ENCODE measurements at regions not wholly inside any gene's neighbourhood (a gene's known extent, or its start where the extent isn't known, plus 50 kb on each side); places are given as distances from the start of the nearest gene placed in this dataset.
A peak's percentile ranks its signal among the peaks of the same experiment; 100 is the strongest.
"Not testable (repeated sequence)": the region's sequence is repeated elsewhere in the genome, so short reads cannot be mapped to it uniquely, and the experiment has no call there.

GRCh38 chr9:86639287-86639686 lies 285.1 kb upstream of the TUT7 start:
- H3K27ac Mint-ChIP-seq, result no peak overlapping the region
- H3K36me3 Mint-ChIP-seq (ENCODE audit: insufficient read depth in 2 of 2), result no peaks in the 10 kb centered on the region
- ATAC-seq (replicated peaks in 1 of 2), result no peak
- no peak overlapping the region for H3K4me3 Mint-ChIP-seq
- H3K27me3 Mint-ChIP-seq (ENCODE audit: low read depth), result peaks cover 24% of the 10 kb centered on the region
- no peak for DNase-seq
- no peaks in the 10 kb centered on the region for H3K4me1 Mint-ChIP-seq (ENCODE audit: low read depth)
- H3K9me3 Mint-ChIP-seq, result no peaks in the 10 kb centered on the region

DNA sequence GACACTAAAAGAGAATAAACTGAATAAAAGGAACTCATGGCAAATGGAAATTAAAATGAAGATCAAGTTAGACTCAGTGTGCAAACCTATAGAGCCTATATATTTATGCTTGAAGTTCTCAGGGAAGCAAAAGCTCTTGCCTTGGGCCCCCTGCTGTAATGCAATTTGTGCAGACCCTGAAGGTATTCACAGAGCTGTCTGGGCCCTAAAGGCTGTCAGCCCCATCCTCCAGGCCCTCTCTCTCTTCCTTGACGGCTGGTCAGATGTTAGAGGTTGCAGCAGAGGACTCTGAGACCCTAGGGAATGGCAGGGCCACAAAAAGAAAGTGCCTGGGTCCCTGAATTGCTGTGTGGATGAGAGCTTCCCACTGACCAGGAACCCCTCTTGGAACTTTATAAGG lies 283.9 kb upstream of the TUT7 start:
- ATAC-seq (replicated peaks in 1 of 2) (no peak), DNase-seq (no peak)
- Mint-ChIP-seq H3K9me3 (peaks cover 0 to 2% of the 10 kb centered on the region in 2 donors), H3K4me3 (no peak overlapping the region), H3K36me3 (ENCODE audit: insufficient read depth in 2 of 2) (no peaks in the 10 kb centered on the region), H3K27me3 (ENCODE audit: low read depth) (peaks cover 24% of the 10 kb centered on the region), H3K4me1 (ENCODE audit: low read depth) (no peaks in the 10 kb centered on the region), H3K27ac (no peak overlapping the region)

- DNase-seq (peak; percentile 13 to 34), ATAC-seq (replicated peaks in 1 of 2) (no peak)
- Mint-ChIP-seq H3K36me3 (ENCODE audit: insufficient read depth in 2 of 2) (no peaks in the 10 kb centered on the region), H3K4me1 (ENCODE audit: low read depth) (no peaks in the 10 kb centered on the region), H3K9me3 (peaks cover 0 to 2% of the 10 kb centered on the region in 2 donors), H3K4me3 (no peak overlapping the region), H3K27me3 (ENCODE audit: low read depth) (peaks cover 24% of the 10 kb centered on the region), H3K27ac (no peak overlapping the region)
These were observed 283.3 kb upstream of the TUT7 start for GRCh38 chr9:86637515-86637914.

GRCh38 chr9:86636519-86636918 lies 282.3 kb upstream of the TUT7 start:
- H3K4me1 Mint-ChIP-seq (ENCODE audit: low read depth), result no peaks in the 10 kb centered on the region
- H3K9me3 Mint-ChIP-seq, result peaks cover 0 to 2% of the 10 kb centered on the region in 2 donors
- DNase-seq (no peak), ATAC-seq (replicated peaks in 1 of 2) (no peak)
- peaks cover 24% of the 10 kb centered on the region for H3K27me3 Mint-ChIP-seq (ENCODE audit: low read depth)
- no peaks in the 10 kb centered on the region for H3K36me3 Mint-ChIP-seq (ENCODE audit: insufficient read depth in 2 of 2)
- no peak overlapping the region for H3K27ac Mint-ChIP-seq
- H3K4me3 Mint-ChIP-seq, result no peak overlapping the region

DNA sequence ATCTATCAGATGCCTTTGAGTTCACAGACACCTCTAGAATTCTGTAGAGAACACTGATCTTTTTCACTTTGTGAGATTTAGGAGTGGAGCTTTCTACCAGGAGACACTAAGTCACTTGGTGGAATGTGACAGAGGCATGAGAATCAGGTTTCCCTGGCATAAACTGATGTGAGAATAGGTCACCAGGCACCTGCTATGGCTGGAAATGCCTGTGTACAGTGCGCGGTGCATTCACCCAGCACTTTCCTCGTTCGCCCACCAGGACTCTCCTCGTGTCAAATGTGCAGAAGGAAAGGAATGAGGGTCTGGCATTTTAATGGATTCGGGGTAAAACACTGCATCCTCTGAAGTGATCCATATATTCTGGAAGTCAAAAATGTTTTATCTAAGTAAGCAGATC lies 281.8 kb upstream of the TUT7 start:
- Mint-ChIP-seq H3K27ac (no peak overlapping the region), H3K9me3 (peaks cover 0 to 2% of the 10 kb centered on the region in 2 donors), H3K4me3 (no peak overlapping the region), H3K27me3 (ENCODE audit: low read depth) (peaks cover 24% of the 10 kb centered on the region), H3K4me1 (ENCODE audit: low read depth) (no peaks in the 10 kb centered on the region), H3K36me3 (ENCODE audit: insufficient read depth in 2 of 2) (no peaks in the 10 kb centered on the region)
- ATAC-seq (replicated peaks in 1 of 2), result no peak
- no peak for DNase-seq

DNA sequence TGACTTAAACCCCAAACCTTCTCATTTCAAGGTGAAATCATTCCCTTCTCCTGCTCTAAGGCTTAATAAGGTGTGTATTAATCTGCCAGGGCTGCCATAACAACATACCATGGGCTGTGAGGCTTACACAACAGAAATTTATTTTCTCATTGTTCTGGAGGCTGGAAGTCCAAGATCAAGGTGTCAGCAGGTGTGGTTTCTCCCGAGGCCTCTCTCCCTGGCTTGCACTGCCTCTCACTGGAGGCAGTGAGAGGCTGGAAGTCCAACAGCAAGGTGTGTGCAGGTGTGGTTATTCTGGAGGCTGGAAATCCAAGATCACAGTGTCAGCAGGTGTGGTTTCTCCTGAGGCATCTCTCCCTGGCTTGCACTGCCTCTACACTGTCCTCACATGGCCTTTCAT lies 280.3 kb upstream of the TUT7 start:
- Mint-ChIP-seq H3K36me3 (ENCODE audit: insufficient read depth in 2 of 2) (no peaks in the 10 kb centered on the region), H3K9me3 (peaks cover 0 to 2% of the 10 kb centered on the region in 2 donors), H3K27ac (no peak overlapping the region), H3K27me3 (ENCODE audit: low read depth) (peaks cover 24% of the 10 kb centered on the region), H3K4me1 (ENCODE audit: low read depth) (no peaks in the 10 kb centered on the region), H3K4me3 (no peak overlapping the region)
- ATAC-seq (replicated peaks in 1 of 2) (no peak), DNase-seq (no peak)

- ATAC-seq (replicated peaks in 1 of 2), result no peak
- H3K27me3 Mint-ChIP-seq (ENCODE audit: low read depth), result peaks cover 24% of the 10 kb centered on the region
- no peak overlapping the region for H3K27ac Mint-ChIP-seq
- no peaks in the 10 kb centered on the region for H3K36me3 Mint-ChIP-seq (ENCODE audit: insufficient read depth in 2 of 2)
- DNase-seq, result no peak
- peaks cover 0 to 2% of the 10 kb centered on the region in 2 donors for H3K9me3 Mint-ChIP-seq
- H3K4me1 Mint-ChIP-seq (ENCODE audit: low read depth), result no peaks in the 10 kb centered on the region
- no peak overlapping the region for H3K4me3 Mint-ChIP-seq
These were observed 279.7 kb upstream of the TUT7 start for GRCh38 chr9:86633945-86634344.

DNA sequence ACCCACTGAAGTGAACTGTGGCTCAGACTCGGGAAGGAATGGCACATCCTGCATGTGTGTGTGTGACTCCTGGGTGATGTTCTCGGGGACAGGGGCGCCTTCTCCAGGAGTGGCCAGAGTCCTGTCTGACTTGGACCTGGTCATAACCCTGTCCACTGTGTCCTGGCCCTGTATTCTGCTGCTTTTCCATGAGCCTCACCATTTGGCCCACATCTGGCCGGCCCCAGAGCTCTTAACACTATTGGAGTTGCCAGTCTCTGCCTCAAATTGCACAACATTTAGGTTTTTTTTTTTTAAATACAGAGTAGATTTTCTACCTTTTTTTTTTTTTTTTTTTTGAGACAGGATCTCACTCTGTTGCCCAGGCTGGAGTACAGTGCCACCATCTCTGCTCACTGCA lies 278.3 kb upstream of the TUT7 start:
- no peak overlapping the region for H3K4me3 Mint-ChIP-seq

GRCh38 chr9:86629530-86629929 lies 275.3 kb upstream of the TUT7 start:
- ATAC-seq (replicated peaks in 1 of 2) (no peak), DNase-seq (no peak)
- H3K27me3 Mint-ChIP-seq (ENCODE audit: low read depth), result no peaks in the 10 kb centered on the region

More for the DNA sequence above, 278.3 kb upstream of the TUT7 start:
- DNase-seq (no peak), ATAC-seq (replicated peaks in 1 of 2) (no peak)
- Mint-ChIP-seq H3K36me3 (ENCODE audit: insufficient read depth in 2 of 2) (no peaks in the 10 kb centered on the region), H3K9me3 (peaks cover 0 to 2% of the 10 kb centered on the region in 2 donors), H3K27ac (no peak overlapping the region), H3K4me1 (ENCODE audit: low read depth) (no peaks in the 10 kb centered on the region), H3K27me3 (ENCODE audit: low read depth) (peaks cover 12% of the 10 kb centered on the region)

DNA sequence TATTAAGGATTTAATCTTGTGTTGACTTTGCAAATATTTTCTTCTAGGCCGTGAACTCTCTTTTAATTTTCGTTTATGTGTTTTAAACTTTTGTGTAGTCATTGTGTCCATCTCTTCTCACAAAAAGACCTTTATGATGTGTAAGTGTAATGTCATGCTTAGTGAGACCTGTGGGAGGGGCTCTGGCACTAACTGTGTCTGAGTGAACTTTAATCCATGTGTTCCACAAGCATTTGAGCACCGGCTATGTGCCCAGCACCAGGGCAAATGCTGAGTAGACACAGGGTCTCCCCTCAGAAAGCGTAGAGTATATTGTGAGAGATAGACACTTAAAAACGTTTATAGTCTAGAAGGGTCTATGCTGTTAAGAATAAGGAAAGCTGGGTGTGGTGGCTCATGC lies 272.6 kb upstream of the TUT7 start:
- no peak overlapping the region for H3K27ac Mint-ChIP-seq
- DNase-seq, result no peak
- H3K27me3 Mint-ChIP-seq (ENCODE audit: low read depth), result no peaks in the 10 kb centered on the region
- no peaks in the 10 kb centered on the region for H3K36me3 Mint-ChIP-seq (ENCODE audit: insufficient read depth in 2 of 2)
- no peak overlapping the region for H3K4me3 Mint-ChIP-seq
- no peaks in the 10 kb centered on the region for H3K4me1 Mint-ChIP-seq (ENCODE audit: low read depth)
- no peaks in the 10 kb centered on the region for H3K9me3 Mint-ChIP-seq
- no peak for ATAC-seq (replicated peaks in 1 of 2)

More at GRCh38 chr9:86629530-86629929, 275.3 kb upstream of the TUT7 start:
- Mint-ChIP-seq H3K4me3 (no peak overlapping the region), H3K27ac (no peak overlapping the region), H3K4me1 (ENCODE audit: low read depth) (no peaks in the 10 kb centered on the region), H3K9me3 (peaks cover 0 to 2% of the 10 kb centered on the region in 2 donors), H3K36me3 (ENCODE audit: insufficient read depth in 2 of 2) (no peaks in the 10 kb centered on the region)

GRCh38 chr9:86624630-86625029 lies 270.4 kb upstream of the TUT7 start:
- no peak overlapping the region for H3K27ac Mint-ChIP-seq
- H3K9me3 Mint-ChIP-seq, result no peaks in the 10 kb centered on the region
- ATAC-seq (replicated peaks in 1 of 2) (no peak), DNase-seq (no peak)
- no peaks in the 10 kb centered on the region for H3K27me3 Mint-ChIP-seq (ENCODE audit: low read depth)
- H3K36me3 Mint-ChIP-seq (ENCODE audit: insufficient read depth in 2 of 2), result no peaks in the 10 kb centered on the region
- H3K4me3 Mint-ChIP-seq, result no peak overlapping the region
- no peaks in the 10 kb centered on the region for H3K4me1 Mint-ChIP-seq (ENCODE audit: low read depth)

GRCh38 chr9:86614871-86615849 lies 260.9 kb upstream of the TUT7 start:
- Mint-ChIP-seq H3K4me1 (ENCODE audit: low read depth) (no peaks in the 10 kb centered on the region), H3K27me3 (ENCODE audit: low read depth) (peaks cover 8% of the 10 kb centered on the region), H3K9me3 (no peaks in the 10 kb centered on the region), H3K36me3 (ENCODE audit: insufficient read depth in 2 of 2) (no peaks in the 10 kb centered on the region), H3K27ac (no peak overlapping the region), H3K4me3 (no peak overlapping the region)
- ATAC-seq (replicated peaks in 1 of 2), result no peak
- DNase-seq, result peak; percentile 2 to 14

DNA sequence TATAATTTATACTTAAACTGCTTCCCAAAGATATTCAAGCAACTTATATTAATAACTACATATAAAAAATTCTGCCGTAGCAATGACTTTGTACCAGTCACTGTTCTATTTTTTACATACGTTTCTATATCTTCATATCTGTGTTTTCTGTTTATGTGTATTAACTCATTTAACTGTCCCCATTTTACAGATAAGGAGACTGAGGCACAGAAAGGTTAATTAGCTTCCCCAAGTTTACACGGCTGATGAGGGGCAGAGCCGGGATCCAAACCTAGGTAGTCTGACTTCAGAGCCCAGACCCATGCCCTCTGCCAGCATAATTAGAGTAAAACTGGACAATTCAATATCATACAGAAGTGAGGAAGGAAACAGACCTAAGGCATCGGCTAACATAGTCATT lies 259.7 kb upstream of the TUT7 start:
- no peak for DNase-seq
- H3K36me3 Mint-ChIP-seq (ENCODE audit: insufficient read depth in 2 of 2), result no peaks in the 10 kb centered on the region
- no peaks in the 10 kb centered on the region for H3K9me3 Mint-ChIP-seq
- H3K27me3 Mint-ChIP-seq (ENCODE audit: low read depth), result peaks cover 8% of the 10 kb centered on the region
- H3K4me1 Mint-ChIP-seq (ENCODE audit: low read depth), result no peaks in the 10 kb centered on the region
- no peak for ATAC-seq (replicated peaks in 1 of 2)
- no peak overlapping the region for H3K4me3 Mint-ChIP-seq
- no peak overlapping the region for H3K27ac Mint-ChIP-seq

DNA sequence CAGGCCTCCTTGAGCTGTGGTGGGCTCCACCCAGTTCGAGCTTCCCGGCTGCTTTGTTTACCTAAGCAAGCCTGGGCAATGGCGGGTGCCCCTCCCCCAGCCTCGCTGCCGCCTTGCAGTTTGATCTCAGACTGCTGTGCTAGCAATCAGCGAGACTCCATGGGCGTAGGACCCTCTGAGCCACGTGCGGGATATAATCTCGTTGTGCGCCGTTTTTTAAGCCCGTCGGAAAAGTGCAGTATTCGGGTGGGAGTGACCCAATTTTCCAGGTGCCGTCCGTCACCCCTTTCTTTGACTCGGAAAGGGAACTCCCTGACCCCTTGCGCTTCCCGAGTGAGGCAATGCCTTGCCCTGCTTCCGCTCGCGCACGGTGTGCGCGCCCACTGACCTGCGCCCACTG lies 257.3 kb upstream of the TUT7 start:
- not testable (repeated sequence) for ATAC-seq (replicated peaks in 1 of 2); H3K4me3 Mint-ChIP-seq; H3K4me1 Mint-ChIP-seq (ENCODE audit: low read depth); H3K36me3 Mint-ChIP-seq (ENCODE audit: insufficient read depth in 2 of 2); H3K27ac Mint-ChIP-seq; DNase-seq; H3K9me3 Mint-ChIP-seq; H3K27me3 Mint-ChIP-seq (ENCODE audit: low read depth)
